ENCODE measurements at regions not wholly inside any gene's neighbourhood (a gene's known extent, or its start where the extent isn't known, plus 50 kb on each side); places are given as distances from the start of the nearest gene placed in this dataset.

DNA sequence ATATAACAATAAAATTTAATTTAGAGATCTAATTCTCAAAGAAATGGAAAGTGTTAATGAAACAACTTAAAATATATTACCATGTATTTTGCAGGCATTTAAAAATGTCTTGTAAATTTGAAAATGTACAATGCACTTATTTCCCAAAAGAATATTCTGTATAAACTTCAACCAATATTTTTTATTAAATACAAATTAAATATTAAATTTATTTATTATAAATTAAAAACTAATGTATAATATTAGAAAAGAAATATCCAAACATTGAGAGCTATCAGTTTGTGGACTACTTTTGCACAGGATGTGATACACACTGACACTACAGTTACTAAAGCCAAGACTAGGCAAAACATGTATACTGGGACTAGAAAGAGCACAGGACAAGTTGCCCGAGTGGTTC is 707.0 kb upstream of the NRSN1 start:
- TF ChIP-seq, protein P1, sequence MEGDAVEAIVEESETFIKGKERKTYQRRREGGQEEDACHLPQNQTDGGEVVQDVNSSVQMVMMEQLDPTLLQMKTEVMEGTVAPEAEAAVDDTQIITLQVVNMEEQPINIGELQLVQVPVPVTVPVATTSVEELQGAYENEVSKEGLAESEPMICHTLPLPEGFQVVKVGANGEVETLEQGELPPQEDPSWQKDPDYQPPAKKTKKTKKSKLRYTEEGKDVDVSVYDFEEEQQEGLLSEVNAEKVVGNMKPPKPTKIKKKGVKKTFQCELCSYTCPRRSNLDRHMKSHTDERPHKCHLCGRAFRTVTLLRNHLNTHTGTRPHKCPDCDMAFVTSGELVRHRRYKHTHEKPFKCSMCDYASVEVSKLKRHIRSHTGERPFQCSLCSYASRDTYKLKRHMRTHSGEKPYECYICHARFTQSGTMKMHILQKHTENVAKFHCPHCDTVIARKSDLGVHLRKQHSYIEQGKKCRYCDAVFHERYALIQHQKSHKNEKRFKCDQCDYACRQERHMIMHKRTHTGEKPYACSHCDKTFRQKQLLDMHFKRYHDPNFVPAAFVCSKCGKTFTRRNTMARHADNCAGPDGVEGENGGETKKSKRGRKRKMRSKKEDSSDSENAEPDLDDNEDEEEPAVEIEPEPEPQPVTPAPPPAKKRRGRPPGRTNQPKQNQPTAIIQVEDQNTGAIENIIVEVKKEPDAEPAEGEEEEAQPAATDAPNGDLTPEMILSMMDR (conservative IDR thresholded peaks at IDR 0.05; ENCODE audit: low read length), result no peak

DNA sequence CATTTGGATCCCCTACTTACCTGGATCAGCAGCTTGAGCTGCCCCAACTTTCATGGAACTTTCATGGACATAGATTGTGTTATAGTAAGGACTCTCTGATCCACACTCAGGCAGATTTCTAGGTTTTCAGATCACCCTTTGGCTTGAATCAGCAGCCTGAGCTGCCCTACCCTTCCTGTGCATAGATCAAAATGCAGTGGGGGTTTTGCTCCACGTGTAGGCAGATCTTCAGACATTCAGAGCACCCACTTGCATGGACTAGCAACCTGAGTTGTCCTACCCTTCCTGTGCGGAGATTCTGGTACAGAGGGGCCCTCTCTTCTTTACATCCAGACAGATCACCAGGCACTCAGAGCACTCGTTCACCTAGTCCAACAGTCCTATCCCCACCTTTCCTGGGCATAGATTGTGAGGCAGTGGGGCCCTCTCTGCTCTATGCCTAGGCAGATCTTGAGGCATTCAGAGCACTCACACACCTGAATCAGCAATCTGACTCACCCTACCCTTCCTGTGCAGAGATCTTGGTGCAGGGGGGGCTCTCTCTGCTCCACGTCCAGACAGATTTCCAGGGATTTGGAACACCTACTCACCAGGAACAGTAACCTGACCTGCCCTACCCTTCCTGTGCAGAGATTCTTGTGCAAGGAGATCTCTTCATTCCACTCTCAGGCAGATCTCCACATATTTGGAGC is 705.2 kb upstream of the NRSN1 start:
- TF ChIP-seq, protein P1 (conservative IDR thresholded peaks at IDR 0.05; ENCODE audit: low read length), result no peak
- H3K4me3 ChIP-seq (ENCODE audit: low read length), result no peak overlapping the region
- no peak for DNase-seq (ENCODE audit: low read depth)

More for the DNA sequence above, 707.0 kb upstream of the NRSN1 start:
- DNase-seq (ENCODE audit: low read depth), result no peak
- H3K4me3 ChIP-seq (ENCODE audit: low read length), result no peak overlapping the region

DNA sequence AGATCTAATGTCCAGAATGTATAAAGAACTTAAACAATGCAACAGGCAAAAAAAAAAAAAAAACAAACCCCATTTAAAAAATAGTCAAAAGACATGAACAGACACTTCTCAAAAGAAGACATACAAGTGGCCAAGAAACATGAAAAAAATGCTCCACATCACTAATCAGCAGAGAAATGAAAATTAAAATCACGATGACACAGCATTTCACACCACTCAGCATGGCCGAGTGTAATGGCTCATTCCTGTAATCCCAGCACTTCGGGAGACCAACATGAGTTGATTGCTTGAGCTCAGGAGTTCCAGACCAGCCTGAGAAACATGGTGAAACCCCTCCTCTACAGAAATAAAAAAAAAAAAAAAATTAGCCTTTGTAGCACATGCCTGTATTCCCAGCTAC is 701.4 kb upstream of the NRSN1 start:
- H3K4me3 ChIP-seq (ENCODE audit: low read length), result no peak overlapping the region
- TF ChIP-seq, protein P1 (conservative IDR thresholded peaks at IDR 0.05; ENCODE audit: low read length), result no peak
- no peak for DNase-seq (ENCODE audit: low read depth)

DNA sequence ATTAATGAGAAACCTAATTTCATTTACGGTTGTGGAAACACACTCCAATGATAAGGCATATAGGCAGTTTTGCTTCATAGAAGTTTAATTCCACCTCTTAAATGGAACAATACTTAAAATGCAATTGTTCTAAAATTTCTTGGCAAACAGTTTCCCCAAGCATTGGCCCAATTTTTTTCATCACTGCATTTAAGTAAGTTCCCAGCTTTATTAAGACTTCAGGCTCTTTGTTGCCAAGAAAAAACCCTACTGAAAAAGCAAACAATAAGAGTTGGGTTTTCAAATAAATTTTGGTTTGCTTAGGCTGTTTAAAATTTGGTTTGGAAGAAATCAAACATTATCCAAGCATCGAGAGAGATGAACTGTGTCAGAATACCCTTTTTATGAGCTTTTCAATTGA is 690.9 kb upstream of the NRSN1 start:
- no peak overlapping the region for H3K4me3 ChIP-seq (ENCODE audit: low read length)
- TF ChIP-seq, protein P1 (conservative IDR thresholded peaks at IDR 0.05; ENCODE audit: low read length), result no peak
- DNase-seq (ENCODE audit: low read depth), result no peak

DNA sequence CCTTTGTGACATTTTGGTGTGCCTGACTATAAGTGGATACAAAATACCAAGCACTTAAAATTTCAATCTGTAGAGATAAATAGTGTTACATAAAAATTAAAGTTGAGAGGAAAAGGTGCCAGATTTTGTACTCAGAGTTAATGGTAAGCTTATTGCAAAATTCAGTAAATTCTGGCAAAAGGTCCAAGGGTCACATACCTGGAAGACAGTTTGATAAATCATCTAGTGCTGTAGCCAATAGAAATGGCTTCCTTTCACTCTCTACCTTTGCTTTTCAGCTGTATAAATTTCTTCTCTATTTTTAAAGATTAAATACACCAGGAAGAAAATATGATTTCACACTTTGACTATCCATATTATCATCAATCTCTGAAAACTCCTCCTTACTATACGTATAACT is 690.2 kb upstream of the NRSN1 start:
- DNase-seq (ENCODE audit: low read depth), result no peak
- TF ChIP-seq, protein P1 (conservative IDR thresholded peaks at IDR 0.05; ENCODE audit: low read length), result no peak
- no peak overlapping the region for H3K4me3 ChIP-seq (ENCODE audit: low read length)

DNA sequence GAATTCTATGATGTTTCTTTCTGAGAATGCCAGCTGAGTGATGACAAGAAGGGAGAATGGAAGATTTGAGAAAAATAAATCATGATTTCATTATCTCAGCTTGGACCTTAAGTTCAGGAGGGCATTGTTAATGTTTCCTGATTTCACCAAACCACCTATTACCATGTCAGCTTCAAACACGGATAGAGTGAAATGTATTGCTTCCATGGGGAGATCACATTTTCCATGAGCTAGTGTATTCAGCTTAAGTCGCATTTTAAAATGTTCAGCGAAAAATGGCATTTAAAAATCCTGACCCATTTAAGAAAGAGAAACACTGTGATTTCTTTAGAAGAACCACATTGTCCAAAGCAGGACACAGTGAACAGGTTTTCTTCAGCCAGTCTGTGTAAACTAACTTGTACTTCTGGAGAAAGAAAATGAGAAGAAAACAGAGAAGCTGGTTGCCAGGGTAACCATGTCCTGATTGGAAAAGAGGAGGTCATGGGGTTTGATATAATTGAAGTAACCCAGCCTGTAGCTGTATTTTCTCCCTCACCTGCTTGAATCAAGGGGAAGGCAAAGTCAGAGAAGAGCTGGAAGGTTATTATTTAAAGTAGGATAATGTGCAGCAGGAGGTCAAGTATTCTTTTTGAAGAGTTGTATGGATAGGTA is 684.1 kb upstream of the NRSN1 start:
- DNase-seq (ENCODE audit: low read depth), result no peak
- no peak overlapping the region for H3K4me3 ChIP-seq (ENCODE audit: low read length)
- TF ChIP-seq, protein P1 (conservative IDR thresholded peaks at IDR 0.05; ENCODE audit: low read length), result no peak

DNA sequence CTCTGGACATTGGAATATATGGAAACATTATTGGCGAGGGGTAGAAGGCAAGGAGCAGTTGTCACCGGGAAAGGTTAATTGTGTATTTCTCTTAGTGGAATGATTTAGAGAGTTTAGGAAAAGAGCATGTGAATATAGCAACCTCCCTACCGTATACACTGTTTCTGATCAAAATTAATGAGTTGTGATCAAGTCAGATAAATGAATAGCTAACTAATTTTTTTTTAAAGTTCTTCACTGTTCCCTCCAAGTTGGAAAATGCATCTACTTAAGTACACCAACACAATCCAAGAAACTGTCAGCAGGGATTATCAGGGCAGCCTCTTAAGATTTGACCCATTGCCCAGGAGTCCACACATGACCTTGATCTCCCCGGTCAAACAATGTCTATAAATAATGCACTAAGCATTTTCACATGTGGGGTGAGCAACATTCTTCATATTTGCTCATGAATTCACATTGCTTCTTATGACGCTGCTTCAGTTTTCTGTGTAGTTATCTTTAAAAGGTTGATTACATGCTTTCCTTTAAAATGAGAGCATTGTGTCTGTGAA is 680.8 kb upstream of the NRSN1 start:
- TF ChIP-seq, protein P1 (conservative IDR thresholded peaks at IDR 0.05; ENCODE audit: low read length), result no peak
- DNase-seq (ENCODE audit: low read depth), result peak; percentile 37
- H3K4me3 ChIP-seq (ENCODE audit: low read length), result no peak overlapping the region
